A549 (cell line): ENCODE measurements at regions not wholly inside any gene's neighbourhood (a gene's known extent, or its start where the extent isn't known, plus 50 kb on each side); places are given as distances from the start of the nearest gene placed in this dataset.
"Not testable (repeated sequence)": the region's sequence is repeated elsewhere in the genome, so short reads cannot be mapped to it uniquely, and the experiment has no call there.

Experiments
- MAZ ChIP-seq: fragments of 150-350 bp; IDR thresholded peaks from 2 replicates; pipeline ENCODE4 v1.6.1; 2014; ENCODE audit warnings: antibody characterized with exemption, low read depth, low read length, borderline replicate concordance
- PHF8 ChIP-seq: fragments of 200-600 bp; sonication (generic); IDR thresholded peaks from 2 replicates; pipeline ENCODE4 v1.6.1; 2016; ENCODE audit warnings: low read depth, mild to moderate bottlenecking, antibody characterized with exemption, moderate library complexity, borderline replicate concordance
- POLR2A ChIP-seq: IDR thresholded peaks from 2 replicates; pipeline ENCODE4 v1.6.1; 2012; ENCODE audit warnings: mild to moderate bottlenecking, low read length
- RCOR1 ChIP-seq: fragments of 150-350 bp; IDR thresholded peaks from 2 replicates; pipeline ENCODE4 v1.6.1; 2014; ENCODE audit warnings: antibody characterized with exemption, low read length, low read depth
- RFX5 ChIP-seq: fragments of 450-650 bp; IDR thresholded peaks from 2 replicates; pipeline ENCODE4 v1.7.1; 2014; ENCODE audit warnings: antibody characterized with exemption, mild to moderate bottlenecking, moderate library complexity
- TF ChIP-seq, protein P1 (sequence below): fragments of >200 bp; sonication (Bioruptor Twin); formaldehyde crosslinking; IDR thresholded peaks from 3 replicates; pipeline ENCODE4 v1.5.1; 2016
- TF ChIP-seq, protein P2 (sequence below): fragments of 450-650 bp; IDR thresholded peaks from 2 replicates; pipeline ENCODE4 v1.6.1; 2014; ENCODE audit warnings: antibody characterized with exemption
- TF ChIP-seq, protein P3 (sequence below): IDR thresholded peaks from 2 replicates; pipeline ENCODE4 v1.6.1; 2012

DNA sequence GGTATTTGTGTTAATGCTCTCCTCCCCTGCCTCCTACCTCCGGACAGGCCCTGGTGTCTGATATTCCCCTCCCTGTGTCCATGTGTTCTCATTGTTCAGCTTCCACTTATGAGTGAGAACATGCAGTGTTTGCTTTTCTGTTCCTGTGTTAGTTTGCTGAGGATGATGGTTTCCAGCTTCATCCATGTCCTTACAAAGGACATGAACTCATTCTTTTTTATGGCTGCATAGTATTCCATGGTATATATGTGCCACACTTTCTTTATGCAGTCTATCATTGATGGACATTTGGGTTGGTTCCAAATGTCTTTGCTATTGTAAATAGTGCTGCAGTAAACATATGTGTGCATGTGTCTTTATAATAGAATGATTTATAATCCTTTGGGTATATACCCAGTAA, 105.2 kb upstream of the SNX2 start:
- not testable (repeated sequence) for TF ChIP-seq MAZ, POLR2A, RFX5, RCOR1, PHF8
- TF ChIP-seq, protein P1, sequence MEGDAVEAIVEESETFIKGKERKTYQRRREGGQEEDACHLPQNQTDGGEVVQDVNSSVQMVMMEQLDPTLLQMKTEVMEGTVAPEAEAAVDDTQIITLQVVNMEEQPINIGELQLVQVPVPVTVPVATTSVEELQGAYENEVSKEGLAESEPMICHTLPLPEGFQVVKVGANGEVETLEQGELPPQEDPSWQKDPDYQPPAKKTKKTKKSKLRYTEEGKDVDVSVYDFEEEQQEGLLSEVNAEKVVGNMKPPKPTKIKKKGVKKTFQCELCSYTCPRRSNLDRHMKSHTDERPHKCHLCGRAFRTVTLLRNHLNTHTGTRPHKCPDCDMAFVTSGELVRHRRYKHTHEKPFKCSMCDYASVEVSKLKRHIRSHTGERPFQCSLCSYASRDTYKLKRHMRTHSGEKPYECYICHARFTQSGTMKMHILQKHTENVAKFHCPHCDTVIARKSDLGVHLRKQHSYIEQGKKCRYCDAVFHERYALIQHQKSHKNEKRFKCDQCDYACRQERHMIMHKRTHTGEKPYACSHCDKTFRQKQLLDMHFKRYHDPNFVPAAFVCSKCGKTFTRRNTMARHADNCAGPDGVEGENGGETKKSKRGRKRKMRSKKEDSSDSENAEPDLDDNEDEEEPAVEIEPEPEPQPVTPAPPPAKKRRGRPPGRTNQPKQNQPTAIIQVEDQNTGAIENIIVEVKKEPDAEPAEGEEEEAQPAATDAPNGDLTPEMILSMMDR, result not testable (repeated sequence)
- TF ChIP-seq, protein P2, sequence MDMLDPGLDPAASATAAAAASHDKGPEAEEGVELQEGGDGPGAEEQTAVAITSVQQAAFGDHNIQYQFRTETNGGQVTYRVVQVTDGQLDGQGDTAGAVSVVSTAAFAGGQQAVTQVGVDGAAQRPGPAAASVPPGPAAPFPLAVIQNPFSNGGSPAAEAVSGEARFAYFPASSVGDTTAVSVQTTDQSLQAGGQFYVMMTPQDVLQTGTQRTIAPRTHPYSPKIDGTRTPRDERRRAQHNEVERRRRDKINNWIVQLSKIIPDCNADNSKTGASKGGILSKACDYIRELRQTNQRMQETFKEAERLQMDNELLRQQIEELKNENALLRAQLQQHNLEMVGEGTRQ, result not testable (repeated sequence)
- TF ChIP-seq, protein P3, sequence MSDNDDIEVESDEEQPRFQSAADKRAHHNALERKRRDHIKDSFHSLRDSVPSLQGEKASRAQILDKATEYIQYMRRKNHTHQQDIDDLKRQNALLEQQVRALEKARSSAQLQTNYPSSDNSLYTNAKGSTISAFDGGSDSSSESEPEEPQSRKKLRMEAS, result not testable (repeated sequence)
